GDM1 (cell line): ENCODE measurements at regions not wholly inside any gene's neighbourhood (a gene's known extent, or its start where the extent isn't known, plus 50 kb on each side); places are given as distances from the start of the nearest gene placed in this dataset.

Source experiments
- DNase-seq: peaks from one replicate; lab custom pipeline; 2025; lab: John Stamatoyannopoulos, UW

GRCh38 chr5:24849210-24849609, 204.4 kb upstream of the CDH10 start:
- DNase-seq = no peak

- no peak for DNase-seq
These were observed 187.2 kb upstream of the CDH10 start for GRCh38 chr5:24831989-24832388.

- no peak for DNase-seq
These were observed 178.8 kb upstream of the CDH10 start for GRCh38 chr5:24823625-24824024.

GRCh38 chr5:24819841-24820240, 175.1 kb upstream of the CDH10 start:
- DNase-seq = no peak

- DNase-seq = no peak
These were observed 173.2 kb upstream of the CDH10 start for GRCh38 chr5:24817966-24818365.

GRCh38 chr5:24816206-24816605, 171.4 kb upstream of the CDH10 start:
- DNase-seq = no peak

- DNase-seq = no peak
These were observed 160.5 kb upstream of the CDH10 start for GRCh38 chr5:24805230-24805629.

GRCh38 chr5:24804221-24804681, 159.5 kb upstream of the CDH10 start:
- no peak for DNase-seq

- DNase-seq = no peak
These were observed 146.5 kb upstream of the CDH10 start for GRCh38 chr5:24791326-24791725.

GRCh38 chr5:24789611-24790351, 145.0 kb upstream of the CDH10 start:
- DNase-seq = no peak

- DNase-seq = no peak
These were observed 144.2 kb upstream of the CDH10 start for GRCh38 chr5:24788829-24789514.

GRCh38 chr5:24786108-24786507, 141.3 kb upstream of the CDH10 start:
- no peak for DNase-seq

GRCh38 chr5:24783596-24783995, 138.8 kb upstream of the CDH10 start:
- no peak for DNase-seq

GRCh38 chr5:24777392-24777791, 132.6 kb upstream of the CDH10 start:
- DNase-seq = no peak

GRCh38 chr5:24773261-24773660, 128.5 kb upstream of the CDH10 start:
- no peak for DNase-seq

GRCh38 chr5:24767086-24767485, 122.3 kb upstream of the CDH10 start:
- no peak for DNase-seq

- no peak for DNase-seq
These were observed 120.4 kb upstream of the CDH10 start for GRCh38 chr5:24765219-24765618.

GRCh38 chr5:24750355-24750754, 105.6 kb upstream of the CDH10 start:
- DNase-seq = no peak

- no peak for DNase-seq
These were observed 104.9 kb upstream of the CDH10 start for GRCh38 chr5:24749701-24750100.

- DNase-seq = no peak
These were observed 102.5 kb upstream of the CDH10 start for GRCh38 chr5:24747327-24747726.

- DNase-seq = no peak
These were observed 97.6 kb upstream of the CDH10 start for GRCh38 chr5:24742334-24742733.

- DNase-seq = no peak
These were observed 92.4 kb upstream of the CDH10 start for GRCh38 chr5:24737163-24737562.

GRCh38 chr5:24735284-24735683, 90.5 kb upstream of the CDH10 start:
- DNase-seq = no peak

- DNase-seq = no peak
These were observed 87.4 kb upstream of the CDH10 start for GRCh38 chr5:24732184-24732583.
